ENCODE measurements at regions not wholly inside any gene's neighbourhood (a gene's known extent, or its start where the extent isn't known, plus 50 kb on each side); places are given as distances from the start of the nearest gene placed in this dataset.

DNA sequence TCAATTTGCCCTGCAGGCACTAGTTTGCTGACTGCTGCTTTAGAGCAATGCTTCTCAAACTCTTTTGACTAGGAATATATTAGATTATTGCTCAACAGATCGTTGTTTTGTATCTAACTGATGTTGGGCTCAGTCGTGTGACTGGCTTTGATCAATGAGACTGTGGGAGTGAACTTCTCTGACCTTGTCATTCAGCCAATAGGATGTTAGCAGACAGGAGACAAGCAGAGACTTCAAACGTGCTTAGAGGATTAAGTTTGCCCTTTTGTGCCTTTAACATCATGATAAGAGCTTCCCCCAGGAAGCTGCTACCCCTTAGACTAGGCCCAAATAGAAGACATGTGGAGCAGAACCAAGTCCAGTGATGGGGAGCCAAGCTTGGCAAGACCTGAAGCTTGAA lies 76.7 kb upstream of the ELK3 start:
- 21% methylated on average over 3 of the region's 3 CpGs for WGBS (ENCODE audit: low lambda C conversion rate)
- POLR2A ChIA-PET, result no interaction called here
- CTCF ChIA-PET, result no interaction called here
- no peak overlapping the region for H3K4me2 ChIP-seq
- no peak for DNase-seq
- H3K4me3 ChIP-seq (ENCODE audit: low read depth in 2 of 2, low read length in 1 of 2), result no peak overlapping the region
- H3K79me2 ChIP-seq (ENCODE audit: insufficient read depth), result no peaks in the 10 kb centered on the region
- H3K4me1 ChIP-seq (ENCODE audit: control insufficient read depth in 1 of 2, insufficient read depth in 2 of 2, low read depth in 1 of 2, low read length in 1 of 2), result peaks cover 0 to 7% of the 10 kb centered on the region in 2 experiments; a peak in 1 of 4 replicates
- H3K9ac ChIP-seq, result no peak overlapping the region
- H2AFZ ChIP-seq (ENCODE audit: low read depth), result no peak overlapping the region
- no peaks in the 10 kb centered on the region for H3K9me2 ChIP-seq
- no peaks in the 10 kb centered on the region for H3F3A ChIP-seq (replicated peaks; ENCODE audit: insufficient read depth)
- TF ChIP-seq SMC3 (IDR thresholded peaks at IDR 0.05; ENCODE audit: low read depth, low read length) (no peak), YY1 (IDR thresholded peaks at IDR 0.05; ENCODE audit: low read depth) (no peak), MXI1 (IDR thresholded peaks at IDR 0.05; ENCODE audit: low read depth, low read length) (no peak), SIN3A (IDR thresholded peaks at IDR 0.05; ENCODE audit: borderline replicate concordance, low read depth, low read length) (no peak), EP300 (IDR thresholded peaks at IDR 0.05; ENCODE audit: borderline replicate concordance in 1 of 2, low read depth in 1 of 2, low read length in 1 of 2) (no peak), TCF12 (IDR thresholded peaks at IDR 0.05) (no peak), GATA2 (CRISPR knock-in tag; IDR thresholded peaks at IDR 0.05) (no peak), NRF1 (IDR thresholded peaks at IDR 0.05; ENCODE audit: low read depth, low read length) (no peak), POLR2AphosphoS5 (IDR thresholded peaks at IDR 0.05; ENCODE audit: low read depth, low read length) (no peak), MEF2A (IDR thresholded peaks at IDR 0.05; ENCODE audit: borderline replicate concordance, low read depth) (no peak), NFIC (IDR thresholded peaks at IDR 0.05; ENCODE audit: borderline replicate concordance) (no peak), EZH2phosphoT487 (IDR thresholded peaks at IDR 0.05; ENCODE audit: borderline replicate concordance, low read depth) (no peak), TEAD4 (IDR thresholded peaks at IDR 0.05; ENCODE audit: borderline replicate concordance, insufficient read depth) (no peak), RAD21 (IDR thresholded peaks at IDR 0.05; ENCODE audit: low read length) (no peak), FOXJ3 (CRISPR knock-in tag; IDR thresholded peaks at IDR 0.05) (no peak)
- TF ChIP-seq, protein P1, sequence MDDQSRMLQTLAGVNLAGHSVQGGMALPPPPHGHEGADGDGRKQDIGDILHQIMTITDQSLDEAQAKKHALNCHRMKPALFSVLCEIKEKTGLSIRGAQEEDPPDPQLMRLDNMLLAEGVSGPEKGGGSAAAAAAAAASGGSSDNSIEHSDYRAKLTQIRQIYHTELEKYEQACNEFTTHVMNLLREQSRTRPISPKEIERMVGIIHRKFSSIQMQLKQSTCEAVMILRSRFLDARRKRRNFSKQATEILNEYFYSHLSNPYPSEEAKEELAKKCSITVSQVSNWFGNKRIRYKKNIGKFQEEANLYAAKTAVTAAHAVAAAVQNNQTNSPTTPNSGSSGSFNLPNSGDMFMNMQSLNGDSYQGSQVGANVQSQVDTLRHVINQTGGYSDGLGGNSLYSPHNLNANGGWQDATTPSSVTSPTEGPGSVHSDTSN (IDR thresholded peaks at IDR 0.05), result no peak
- H4K20me1 ChIP-seq (ENCODE audit: insufficient read depth), result no peaks in the 10 kb centered on the region
- H3K27ac ChIP-seq (ENCODE audit: low read depth in 2 of 2, low read length in 1 of 2), result no peak overlapping the region
- no peaks in the 10 kb centered on the region for H3K27me3 ChIP-seq (ENCODE audit: insufficient read depth)
- no peaks in the 10 kb centered on the region for H3K9me3 ChIP-seq
- no peaks in the 10 kb centered on the region for H3K36me3 ChIP-seq (replicated peaks in 1 of 2; ENCODE audit: control insufficient read depth in 1 of 2, insufficient read depth in 2 of 2, low read length in 1 of 2)

DNA sequence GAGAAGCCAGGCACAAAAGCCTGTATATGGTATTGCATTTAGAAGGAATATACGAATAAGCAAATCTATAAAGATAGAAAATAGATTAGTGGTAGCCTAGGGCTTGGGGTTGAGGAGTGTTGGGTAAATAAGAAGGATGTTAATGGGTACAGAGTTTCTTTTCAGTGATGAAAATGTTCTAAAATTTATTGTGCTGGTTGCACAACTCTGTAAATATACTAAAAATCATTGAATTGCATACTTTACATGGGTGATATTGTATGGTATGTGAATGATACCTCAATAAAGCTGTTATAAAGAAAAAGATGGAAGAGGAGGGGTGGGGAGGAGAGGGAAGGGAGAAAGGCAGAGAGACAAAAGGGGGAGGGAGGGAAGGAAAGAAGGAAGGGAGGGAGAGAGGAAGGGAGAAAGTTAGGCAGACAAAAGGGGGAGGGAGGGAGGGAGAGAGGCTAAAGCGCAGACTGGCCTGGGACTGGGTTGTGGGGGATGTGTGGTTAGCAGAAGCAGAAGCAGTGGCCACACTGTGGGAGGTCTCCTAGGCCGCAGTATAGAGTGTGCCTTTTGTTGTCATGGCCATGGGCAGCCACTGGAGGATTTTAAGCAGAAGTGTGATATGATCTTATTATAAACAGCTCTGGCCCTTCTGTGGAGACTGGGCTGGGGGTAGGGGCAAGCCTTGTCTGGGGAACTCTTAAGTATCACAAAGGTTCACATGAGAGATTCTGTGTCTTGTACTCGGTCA lies 73.6 kb upstream of the ELK3 start:
- no peak overlapping the region for H2AFZ ChIP-seq (ENCODE audit: low read depth)
- CTCF ChIA-PET, result interaction anchor here (2.1 kb wide), 1 partner anchor 12 kb away, joined by 8 read pairs; no protein-coding TSS in a partner anchor
- H3K36me3 ChIP-seq (replicated peaks in 1 of 2; ENCODE audit: control insufficient read depth in 1 of 2, insufficient read depth in 2 of 2, low read length in 1 of 2), result no peaks in the 10 kb centered on the region
- H3K9me3 ChIP-seq, result no peaks in the 10 kb centered on the region
- H4K20me1 ChIP-seq (ENCODE audit: insufficient read depth), result no peaks in the 10 kb centered on the region
- H3K9me2 ChIP-seq, result no peaks in the 10 kb centered on the region
- POLR2A ChIA-PET, result no interaction called here
- H3K79me2 ChIP-seq (ENCODE audit: insufficient read depth), result no peaks in the 10 kb centered on the region
- no peaks in the 10 kb centered on the region for H3K27me3 ChIP-seq (ENCODE audit: insufficient read depth)
- no peak overlapping the region; a peak in 1 of 4 replicates for H3K27ac ChIP-seq (ENCODE audit: low read depth in 2 of 2, low read length in 1 of 2)
- peaks cover 0 to 7% of the 10 kb centered on the region in 2 experiments; a peak in 1 of 4 replicates for H3K4me1 ChIP-seq (ENCODE audit: control insufficient read depth in 1 of 2, insufficient read depth in 2 of 2, low read depth in 1 of 2, low read length in 1 of 2)
- H3F3A ChIP-seq (replicated peaks; ENCODE audit: insufficient read depth), result no peaks in the 10 kb centered on the region
- H3K4me2 ChIP-seq, result no peak overlapping the region
- peak; percentile 43 for DNase-seq
- no peak overlapping the region for H3K4me3 ChIP-seq (ENCODE audit: low read depth in 2 of 2, low read length in 1 of 2)
- no peak overlapping the region for H3K9ac ChIP-seq
- 74% methylated on average over 4 of the region's 4 CpGs for WGBS (ENCODE audit: low lambda C conversion rate)
- TF ChIP-seq GABPA (IDR thresholded peaks at IDR 0.05; ENCODE audit: low read depth), result no peak
- TF ChIP-seq GATA2 (CRISPR knock-in tag; IDR thresholded peaks at IDR 0.05), result no peak; the same call in 1 of the 2 replicates
- TF ChIP-seq, protein P2, sequence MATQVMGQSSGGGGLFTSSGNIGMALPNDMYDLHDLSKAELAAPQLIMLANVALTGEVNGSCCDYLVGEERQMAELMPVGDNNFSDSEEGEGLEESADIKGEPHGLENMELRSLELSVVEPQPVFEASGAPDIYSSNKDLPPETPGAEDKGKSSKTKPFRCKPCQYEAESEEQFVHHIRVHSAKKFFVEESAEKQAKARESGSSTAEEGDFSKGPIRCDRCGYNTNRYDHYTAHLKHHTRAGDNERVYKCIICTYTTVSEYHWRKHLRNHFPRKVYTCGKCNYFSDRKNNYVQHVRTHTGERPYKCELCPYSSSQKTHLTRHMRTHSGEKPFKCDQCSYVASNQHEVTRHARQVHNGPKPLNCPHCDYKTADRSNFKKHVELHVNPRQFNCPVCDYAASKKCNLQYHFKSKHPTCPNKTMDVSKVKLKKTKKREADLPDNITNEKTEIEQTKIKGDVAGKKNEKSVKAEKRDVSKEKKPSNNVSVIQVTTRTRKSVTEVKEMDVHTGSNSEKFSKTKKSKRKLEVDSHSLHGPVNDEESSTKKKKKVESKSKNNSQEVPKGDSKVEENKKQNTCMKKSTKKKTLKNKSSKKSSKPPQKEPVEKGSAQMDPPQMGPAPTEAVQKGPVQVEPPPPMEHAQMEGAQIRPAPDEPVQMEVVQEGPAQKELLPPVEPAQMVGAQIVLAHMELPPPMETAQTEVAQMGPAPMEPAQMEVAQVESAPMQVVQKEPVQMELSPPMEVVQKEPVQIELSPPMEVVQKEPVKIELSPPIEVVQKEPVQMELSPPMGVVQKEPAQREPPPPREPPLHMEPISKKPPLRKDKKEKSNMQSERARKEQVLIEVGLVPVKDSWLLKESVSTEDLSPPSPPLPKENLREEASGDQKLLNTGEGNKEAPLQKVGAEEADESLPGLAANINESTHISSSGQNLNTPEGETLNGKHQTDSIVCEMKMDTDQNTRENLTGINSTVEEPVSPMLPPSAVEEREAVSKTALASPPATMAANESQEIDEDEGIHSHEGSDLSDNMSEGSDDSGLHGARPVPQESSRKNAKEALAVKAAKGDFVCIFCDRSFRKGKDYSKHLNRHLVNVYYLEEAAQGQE (IDR thresholded peaks at IDR 0.05; ENCODE audit: low read depth, low read length), result no peak
- TF ChIP-seq RCOR1 (IDR thresholded peaks at IDR 0.05; ENCODE audit: low read length), result no peak
- no peak for TF ChIP-seq TAF1 (IDR thresholded peaks at IDR 0.05; ENCODE audit: borderline replicate concordance, low read depth, low read length)
- no peak for TF ChIP-seq JUND (IDR thresholded peaks at IDR 0.05)
- no peak for TF ChIP-seq FOXJ3 (CRISPR knock-in tag; IDR thresholded peaks at IDR 0.05)
- TF ChIP-seq TCF12 (IDR thresholded peaks at IDR 0.05), result no peak
- TF ChIP-seq, protein P3, sequence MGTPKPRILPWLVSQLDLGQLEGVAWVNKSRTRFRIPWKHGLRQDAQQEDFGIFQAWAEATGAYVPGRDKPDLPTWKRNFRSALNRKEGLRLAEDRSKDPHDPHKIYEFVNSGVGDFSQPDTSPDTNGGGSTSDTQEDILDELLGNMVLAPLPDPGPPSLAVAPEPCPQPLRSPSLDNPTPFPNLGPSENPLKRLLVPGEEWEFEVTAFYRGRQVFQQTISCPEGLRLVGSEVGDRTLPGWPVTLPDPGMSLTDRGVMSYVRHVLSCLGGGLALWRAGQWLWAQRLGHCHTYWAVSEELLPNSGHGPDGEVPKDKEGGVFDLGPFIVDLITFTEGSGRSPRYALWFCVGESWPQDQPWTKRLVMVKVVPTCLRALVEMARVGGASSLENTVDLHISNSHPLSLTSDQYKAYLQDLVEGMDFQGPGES (IDR thresholded peaks at IDR 0.05; ENCODE audit: low read depth, low read length), result no peak
- TF ChIP-seq, protein P4, sequence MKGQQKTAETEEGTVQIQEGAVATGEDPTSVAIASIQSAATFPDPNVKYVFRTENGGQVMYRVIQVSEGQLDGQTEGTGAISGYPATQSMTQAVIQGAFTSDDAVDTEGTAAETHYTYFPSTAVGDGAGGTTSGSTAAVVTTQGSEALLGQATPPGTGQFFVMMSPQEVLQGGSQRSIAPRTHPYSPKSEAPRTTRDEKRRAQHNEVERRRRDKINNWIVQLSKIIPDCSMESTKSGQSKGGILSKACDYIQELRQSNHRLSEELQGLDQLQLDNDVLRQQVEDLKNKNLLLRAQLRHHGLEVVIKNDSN (IDR thresholded peaks at IDR 0.05; ENCODE audit: borderline replicate concordance, low read depth), result no peak
